Caco-2 (cell line): ENCODE measurements at regions not wholly inside any gene's neighbourhood (a gene's known extent, or its start where the extent isn't known, plus 50 kb on each side); places are given as distances from the start of the nearest gene placed in this dataset.

Experiments used
- BruUV-seq: library from RNA; stranded (reverse); fragments of 400-500 nt; replicated peaks from 2 replicates; lab custom pipeline; 2021; lab: Mats Ljungman, UMichigan
- CTCF ChIA-PET: fragments of 300-600 bp; sonication (Branson Sonifier 250); formaldehyde crosslinking; loops from one replicate; lab custom pipeline; 2022; ENCODE audit warnings: antibody characterized with exemption; lab: Charles Lee
- POLR2A ChIA-PET: fragments of 300-600 bp; sonication (Branson Sonifier 250); formaldehyde crosslinking; loops from one replicate; lab custom pipeline; 2022; ENCODE audit warnings: antibody characterized with exemption; lab: Charles Lee
- DNase-seq, 2 experiments: peaks; one replicate each; pipeline versions ENCODE4 v3.0.0 to v3.0.0-alpha.2; 2020 to 2022
- H3K27me3 ChIP-seq: replicated peaks from 2 replicates; pipeline ENCODE4 v1.6.0; 2011; ENCODE audit warnings: low read length; ENCODE audit not compliant: control insufficient read depth, insufficient read depth
- H3K36me3 ChIP-seq: 2 replicates; pipeline ENCODE4 v1.5.1; 2011; ENCODE audit warnings: low read length; ENCODE audit not compliant: control insufficient read depth, insufficient read depth
- H3K4me1 ChIP-seq: fragments of 250-450 bp; sonication (Bioruptor Pico); 2 replicates; pipeline ENCODE4 v1.5.1; 2020; ENCODE audit warnings: mild to moderate bottlenecking
- H3K4me3 ChIP-seq: 2 replicates; pipeline ENCODE4 v1.5.1; 2011; ENCODE audit warnings: low read depth, mild to moderate bottlenecking, control low read depth, low read length
- H3K9me3 ChIP-seq: fragments of 250-450 bp; sonication (Bioruptor Pico); 2 replicates; pipeline ENCODE4 v1.5.1; 2020; ENCODE audit warnings: mild to moderate bottlenecking, moderate library complexity
- H3K27ac Mint-ChIP-seq: one replicate; pipeline ENCODE4 v1.8.0; 2022; ENCODE audit warnings: mixed read lengths; ENCODE audit not compliant: unreplicated experiment
- H3K27me3 Mint-ChIP-seq: one replicate; pipeline ENCODE4 v1.8.0; 2022; ENCODE audit warnings: mixed read lengths; ENCODE audit not compliant: insufficient read depth, unreplicated experiment
- H3K36me3 Mint-ChIP-seq: one replicate; pipeline ENCODE4 v1.8.0; 2022; ENCODE audit warnings: mild to moderate bottlenecking, mixed read lengths; ENCODE audit not compliant: insufficient read depth, unreplicated experiment
- H3K4me1 Mint-ChIP-seq: one replicate; pipeline ENCODE4 v1.8.0; 2022; ENCODE audit warnings: low read depth, mixed read lengths; ENCODE audit not compliant: unreplicated experiment
- H3K4me3 Mint-ChIP-seq: one replicate; pipeline ENCODE4 v1.8.0; 2022; ENCODE audit warnings: mild to moderate bottlenecking, moderate library complexity, mixed read lengths; ENCODE audit not compliant: unreplicated experiment
- H3K9me3 Mint-ChIP-seq: one replicate; pipeline ENCODE4 v1.8.0; 2022; ENCODE audit warnings: mixed read lengths; ENCODE audit not compliant: unreplicated experiment
- CTCF ChIP-seq, 2 experiments: fragments of 200-600 bp in 1 of 2; IDR thresholded peaks; 1 replicate in 1 of 2; 2 replicates in 1 of 2; pipeline versions ENCODE4 v1.5.1 to v1.8.0; 2011 to 2022; ENCODE audit warnings: antibody characterized with exemption in 1 of 2, control low read depth in 1 of 2, inconsistent platforms in 1 of 2, low read depth in 1 of 2, low read length in 1 of 2, mild to moderate bottlenecking in 1 of 2, moderate library complexity in 1 of 2; ENCODE audit not compliant: insufficient read depth in 1 of 2, severe bottlenecking in 1 of 2, unreplicated experiment in 1 of 2
- intact Hi-C: fragments of 100-400 bp; cut with micrococcal nuclease; formaldehyde crosslinking; loops from one replicate; pipeline ENCODE4 v1.10.0; 2022; ENCODE audit not compliant: unreplicated experiment

GRCh38 chr7:18386607-18387006, 108.9 kb upstream of the HDAC9 start:
- Mint-ChIP-seq H3K27ac (no peak overlapping the region), H3K4me3 (no peak overlapping the region), H3K36me3 (no peaks in the 10 kb centered on the region), H3K27me3 (peaks cover 5% of the 10 kb centered on the region), H3K9me3 (no peaks in the 10 kb centered on the region), H3K4me1 (no peaks in the 10 kb centered on the region)
- TF ChIP-seq CTCF (IDR thresholded peaks at IDR 0.05; ENCODE audit: insufficient read depth in 1 of 2, low read depth in 1 of 2, low read length in 1 of 2, severe bottlenecking in 1 of 2, unreplicated experiment in 1 of 2): no peak
- Histone ChIP-seq H3K9me3 (no peaks in the 10 kb centered on the region), H3K27me3 (no peaks in the 10 kb centered on the region), H3K36me3 (no peaks in the 10 kb centered on the region), H3K4me3 (no peak overlapping the region), H3K4me1 (no peaks in the 10 kb centered on the region)
- CTCF ChIA-PET: no interaction called here
- POLR2A ChIA-PET: no interaction called here
- BruUV-seq: no TSS peak
- no peak for DNase-seq
- intact Hi-C loops: no loop called here

- H3K4me1 Mint-ChIP-seq: no peaks in the 10 kb centered on the region
- peaks cover 5% of the 10 kb centered on the region for H3K27me3 Mint-ChIP-seq
- intact Hi-C loops: no loop called here
- H3K4me3 Mint-ChIP-seq: no peak overlapping the region
- no peak overlapping the region for H3K4me3 ChIP-seq
- no peak for TF ChIP-seq CTCF (IDR thresholded peaks at IDR 0.05; ENCODE audit: insufficient read depth in 1 of 2, low read depth in 1 of 2, low read length in 1 of 2, severe bottlenecking in 1 of 2, unreplicated experiment in 1 of 2)
- no peaks in the 10 kb centered on the region for H3K9me3 Mint-ChIP-seq
- BruUV-seq: no TSS peak
- no peaks in the 10 kb centered on the region for H3K36me3 Mint-ChIP-seq
- no peaks in the 10 kb centered on the region for H3K36me3 ChIP-seq
- DNase-seq: no peak
- H3K27ac Mint-ChIP-seq: no peak overlapping the region
- CTCF ChIA-PET: no interaction called here
- H3K27me3 ChIP-seq: no peaks in the 10 kb centered on the region
- no peaks in the 10 kb centered on the region for H3K9me3 ChIP-seq
- POLR2A ChIA-PET: no interaction called here
- H3K4me1 ChIP-seq: no peaks in the 10 kb centered on the region
Observed at GRCh38 chr7:18387191-18387735, 108.3 kb upstream of the HDAC9 start.

- Mint-ChIP-seq H3K27me3 (peaks cover 5% of the 10 kb centered on the region), H3K9me3 (no peaks in the 10 kb centered on the region), H3K4me3 (no peak overlapping the region), H3K27ac (no peak overlapping the region), H3K4me1 (no peaks in the 10 kb centered on the region), H3K36me3 (no peaks in the 10 kb centered on the region)
- Histone ChIP-seq H3K4me3 (no peak overlapping the region), H3K27me3 (no peaks in the 10 kb centered on the region), H3K4me1 (no peaks in the 10 kb centered on the region), H3K9me3 (no peaks in the 10 kb centered on the region), H3K36me3 (no peaks in the 10 kb centered on the region)
- no peak for DNase-seq
- intact Hi-C loops: no loop called here
- CTCF ChIA-PET: no interaction called here
- POLR2A ChIA-PET: no interaction called here
- BruUV-seq: no TSS peak
- no peak for TF ChIP-seq CTCF (IDR thresholded peaks at IDR 0.05; ENCODE audit: insufficient read depth in 1 of 2, low read depth in 1 of 2, low read length in 1 of 2, severe bottlenecking in 1 of 2, unreplicated experiment in 1 of 2)
Observed at GRCh38 chr7:18390535-18390907, 105.0 kb upstream of the HDAC9 start.
